ENCODE measurements at regions not wholly inside any gene's neighbourhood (a gene's known extent, or its start where the extent isn't known, plus 50 kb on each side); places are given as distances from the start of the nearest gene placed in this dataset.

- no peak for DNase-seq
Observed at GRCh38 chr5:106966686-106967315, 703.9 kb downstream of the EFNA5 start.

- DNase-seq = no peak
Observed at GRCh38 chr5:106964132-106964531, 706.6 kb downstream of the EFNA5 start.

- no peak for DNase-seq
Observed at GRCh38 chr5:106963630-106964029, 707.1 kb downstream of the EFNA5 start.

GRCh38 chr5:106962464-106963230, 708.1 kb downstream of the EFNA5 start:
- DNase-seq = no peak

- no peak for DNase-seq
Observed at GRCh38 chr5:106959387-106959786, 711.4 kb downstream of the EFNA5 start.

GRCh38 chr5:106957336-106957735, 713.4 kb downstream of the EFNA5 start:
- DNase-seq = no peak

GRCh38 chr5:106956886-106957285, 713.9 kb downstream of the EFNA5 start:
- DNase-seq = no peak

GRCh38 chr5:106956187-106956586, 714.5 kb downstream of the EFNA5 start:
- DNase-seq = no peak

GRCh38 chr5:106940986-106941385, 729.8 kb downstream of the EFNA5 start:
- DNase-seq = no peak

- no peak for DNase-seq
Observed at GRCh38 chr5:106940301-106940846, 730.4 kb downstream of the EFNA5 start.

GRCh38 chr5:106923409-106923808, 747.3 kb downstream of the EFNA5 start:
- DNase-seq = no peak

GRCh38 chr5:106921567-106921966, 749.2 kb downstream of the EFNA5 start:
- DNase-seq = no peak

GRCh38 chr5:106910486-106910885, 760.3 kb downstream of the EFNA5 start:
- no peak for DNase-seq

- no peak for DNase-seq
Observed at GRCh38 chr5:106909716-106910115, 761.0 kb downstream of the EFNA5 start.

GRCh38 chr5:106907979-106908378, 762.8 kb downstream of the EFNA5 start:
- DNase-seq = no peak

GRCh38 chr5:106906199-106906598, 764.5 kb downstream of the EFNA5 start:
- no peak for DNase-seq

GRCh38 chr5:106894964-106895363, 775.8 kb downstream of the EFNA5 start:
- DNase-seq = no peak

GRCh38 chr5:106882035-106882434, 788.7 kb downstream of the EFNA5 start:
- no peak for DNase-seq

- no peak for DNase-seq
Observed at GRCh38 chr5:106880656-106881055, 790.1 kb downstream of the EFNA5 start.

- no peak for DNase-seq
Observed at GRCh38 chr5:106877881-106878280, 792.9 kb downstream of the EFNA5 start.

GRCh38 chr5:106876665-106877194, 794.0 kb downstream of the EFNA5 start:
- DNase-seq = no peak

- DNase-seq = no peak
Observed at GRCh38 chr5:106876298-106876622, 794.5 kb downstream of the EFNA5 start.

GRCh38 chr5:106875591-106876297, 795.0 kb downstream of the EFNA5 start:
- no peak for DNase-seq

- no peak for DNase-seq
Observed at GRCh38 chr5:106874974-106875373, 795.8 kb downstream of the EFNA5 start.
